ENCODE measurements at regions not wholly inside any gene's neighbourhood (a gene's known extent, or its start where the extent isn't known, plus 50 kb on each side); places are given as distances from the start of the nearest gene placed in this dataset.

GRCh38 chr16:79714440-79714839 is 113.9 kb upstream of the MAF start:
- Histone ChIP-seq H3K9ac (ENCODE audit: low read length) (no peak overlapping the region), H3K9me2 (replicated peaks; ENCODE audit: insufficient read depth, low read length) (no peaks in the 10 kb centered on the region), H2AFZ (ENCODE audit: low read depth, low read length, severe bottlenecking) (no peak overlapping the region)

GRCh38 chr16:79713609-79714309 is 113.2 kb upstream of the MAF start:
- Histone ChIP-seq H3K9me3 (ENCODE audit: insufficient read depth, low read length) (no peaks in the 10 kb centered on the region), H3K36me3 (ENCODE audit: low read length) (no peaks in the 10 kb centered on the region), H3K27me3 (ENCODE audit: low read length) (no peaks in the 10 kb centered on the region), H3K9ac (ENCODE audit: low read length) (no peak overlapping the region), H3K4me2 (ENCODE audit: low read depth, low read length, poor library complexity, severe bottlenecking) (no peak overlapping the region), H3K9me2 (replicated peaks; ENCODE audit: insufficient read depth, low read length) (no peaks in the 10 kb centered on the region), H3F3A (ENCODE audit: insufficient read depth) (no peaks in the 10 kb centered on the region), H3K4me3 (ENCODE audit: insufficient read depth, low read length, poor library complexity, severe bottlenecking) (no peak overlapping the region), H4K20me1 (ENCODE audit: low read depth, low read length) (no peaks in the 10 kb centered on the region), H2AFZ (ENCODE audit: low read depth, low read length, severe bottlenecking) (no peak overlapping the region), H3K27ac (ENCODE audit: low read depth, low read length) (no peak overlapping the region), H3K79me2 (ENCODE audit: insufficient read depth, low read length) (no peaks in the 10 kb centered on the region)
- TF ChIP-seq EZH2phosphoT487 (conservative IDR thresholded peaks at IDR 0.05; ENCODE audit: low read length) (no peak), CTCF (IDR thresholded peaks at IDR 0.05; ENCODE audit: insufficient read depth, low read length, poor library complexity, severe bottlenecking) (no peak)

More at GRCh38 chr16:79714440-79714839, 113.9 kb upstream of the MAF start:
- no peak overlapping the region for H3K4me2 ChIP-seq (ENCODE audit: low read depth, low read length, poor library complexity, severe bottlenecking)
- no peak for TF ChIP-seq CTCF (IDR thresholded peaks at IDR 0.05; ENCODE audit: insufficient read depth, low read length, poor library complexity, severe bottlenecking)
- TF ChIP-seq EZH2phosphoT487 (conservative IDR thresholded peaks at IDR 0.05; ENCODE audit: low read length), result no peak
- H3K36me3 ChIP-seq (ENCODE audit: low read length), result no peaks in the 10 kb centered on the region
- no peak overlapping the region for H3K27ac ChIP-seq (ENCODE audit: low read depth, low read length)
- no peaks in the 10 kb centered on the region for H4K20me1 ChIP-seq (ENCODE audit: low read depth, low read length)
- H3K4me3 ChIP-seq (ENCODE audit: insufficient read depth, low read length, poor library complexity, severe bottlenecking), result no peak overlapping the region
- no peaks in the 10 kb centered on the region for H3K27me3 ChIP-seq (ENCODE audit: low read length)
- no peaks in the 10 kb centered on the region for H3F3A ChIP-seq (ENCODE audit: insufficient read depth)
- no peaks in the 10 kb centered on the region for H3K79me2 ChIP-seq (ENCODE audit: insufficient read depth, low read length)
- no peaks in the 10 kb centered on the region for H3K9me3 ChIP-seq (ENCODE audit: insufficient read depth, low read length)

GRCh38 chr16:79712276-79712675 is 111.7 kb upstream of the MAF start:
- Histone ChIP-seq H3K9me2 (replicated peaks; ENCODE audit: insufficient read depth, low read length) (no peaks in the 10 kb centered on the region), H3K79me2 (ENCODE audit: insufficient read depth, low read length) (no peaks in the 10 kb centered on the region), H3K4me3 (ENCODE audit: insufficient read depth, low read length, poor library complexity, severe bottlenecking) (no peak overlapping the region), H3K36me3 (ENCODE audit: low read length) (no peaks in the 10 kb centered on the region), H3K4me2 (ENCODE audit: low read depth, low read length, poor library complexity, severe bottlenecking) (no peak overlapping the region), H3K27me3 (ENCODE audit: low read length) (no peaks in the 10 kb centered on the region), H4K20me1 (ENCODE audit: low read depth, low read length) (no peaks in the 10 kb centered on the region), H3K9me3 (ENCODE audit: insufficient read depth, low read length) (no peaks in the 10 kb centered on the region), H2AFZ (ENCODE audit: low read depth, low read length, severe bottlenecking) (no peak overlapping the region), H3K27ac (ENCODE audit: low read depth, low read length) (no peak overlapping the region), H3K9ac (ENCODE audit: low read length) (no peak overlapping the region), H3F3A (ENCODE audit: insufficient read depth) (no peaks in the 10 kb centered on the region)
- TF ChIP-seq EZH2phosphoT487 (conservative IDR thresholded peaks at IDR 0.05; ENCODE audit: low read length), result no peak
- TF ChIP-seq CTCF (IDR thresholded peaks at IDR 0.05; ENCODE audit: insufficient read depth, low read length, poor library complexity, severe bottlenecking), result no peak

Measured in SU-DHL-6 (cell line).